GM12878 (cell line): ENCODE measurements at regions not wholly inside any gene's neighbourhood (a gene's known extent, or its start where the extent isn't known, plus 50 kb on each side); places are given as distances from the start of the nearest gene placed in this dataset.

ENCODE experiments used
- ATAC-seq: fragments of 200-7000 bp; cut with Tn5 transposase; 3 replicates; pipeline ENCODE4 v1.9.1; 2020; ENCODE audit warnings: mild to moderate bottlenecking, moderate library complexity
- BruUV-seq: library from RNA; stranded (reverse); fragments of 400-500 nt; replicated peaks from 2 replicates; lab custom pipeline; 2021; lab: Mats Ljungman, UMichigan
- CTCF ChIA-PET: fragments of 300-600 bp; sonication (Branson Sonifier 250); formaldehyde crosslinking; extraction: SDS; loops from one replicate; lab custom pipeline; 2021; ENCODE audit warnings: inconsistent platforms; lab: Yijun Ruan, JAX
- POLR2A ChIA-PET: fragments of 350-600 bp; formaldehyde crosslinking; extraction: SDS; loops from one replicate; lab custom pipeline; 2021; ENCODE audit warnings: inconsistent platforms; lab: Charles Lee
- RAD21 ChIA-PET: fragments of 300-600 bp; sonication (Branson Sonifier 250); formaldehyde crosslinking; loops from one replicate; lab custom pipeline; 2023; ENCODE audit warnings: antibody characterized with exemption; ENCODE audit not compliant: unreplicated experiment; lab: Charles Lee
- SMC1A ChIA-PET: fragments of 300-600 bp; sonication (Branson Sonifier 250); formaldehyde crosslinking; loops from one replicate; lab custom pipeline; 2023; ENCODE audit not compliant: unreplicated experiment, uncharacterized antibody; lab: Charles Lee
- DNase-seq: peaks from one replicate; pipeline ENCODE4 v3.0.0-alpha.2; 2011; ENCODE audit warnings: low read depth, low spot score
- FAIRE-seq: peaks from 3 replicates; lab custom pipeline; 2011; peaks lifted over from hg19 to GRCh38; lab: Jason Lieb, UNC
- H2AFZ ChIP-seq: 2 replicates; pipeline ENCODE4 v1.6.0; 2011; ENCODE audit warnings: low read depth, low read length, control low read depth; ENCODE audit not compliant: control insufficient read depth
- H3K27ac ChIP-seq: 2 replicates; pipeline ENCODE4 v1.5.1; 2011; ENCODE audit warnings: control low read depth; ENCODE audit not compliant: control insufficient read depth, insufficient read depth
- H3K27me3 ChIP-seq, 2 experiments: replicated peaks in 1 of 2; 2 replicates each; pipeline versions ENCODE4 v1.6.0 to v1.6.1; 2011; ENCODE audit warnings: low read length in 1 of 2; ENCODE audit not compliant: control insufficient read depth in 2 of 2, insufficient read depth in 2 of 2
- H3K36me3 ChIP-seq, 2 experiments: 2 replicates each; pipeline ENCODE4 v1.5.1; 2011; ENCODE audit warnings: low read length in 1 of 2; ENCODE audit not compliant: control insufficient read depth in 2 of 2, insufficient read depth in 2 of 2
- H3K4me1 ChIP-seq: 2 replicates; pipeline ENCODE4 v1.6.1; 2011; ENCODE audit warnings: mild to moderate bottlenecking, low read length, moderate library complexity, mixed read lengths; ENCODE audit not compliant: control insufficient read depth, insufficient read depth
- H3K4me2 ChIP-seq: 2 replicates; pipeline ENCODE4 v1.6.0; 2011; ENCODE audit warnings: control low read depth; ENCODE audit not compliant: control insufficient read depth, insufficient read depth
- H3K4me3 ChIP-seq: fragments of 200-600 bp; sonication (generic); 2 replicates; pipeline ENCODE4 v1.5.1; 2016
- H3K79me2 ChIP-seq: 2 replicates; pipeline ENCODE4 v1.6.0; 2011; ENCODE audit warnings: low read length; ENCODE audit not compliant: control insufficient read depth, insufficient read depth
- H3K9ac ChIP-seq: 2 replicates; pipeline ENCODE4 v1.8.0; 2011; ENCODE audit warnings: low read length, control low read depth, mixed read lengths; ENCODE audit not compliant: control insufficient read depth, insufficient read depth
- H3K9me3 ChIP-seq: replicated peaks from 3 replicates; pipeline ENCODE4 v1.5.1; 2011; ENCODE audit warnings: mild to moderate bottlenecking, low read length; ENCODE audit not compliant: control insufficient read depth, insufficient read depth
- H4K20me1 ChIP-seq: 2 replicates; pipeline ENCODE4 v1.6.0; 2011; ENCODE audit not compliant: control insufficient read depth, insufficient read depth
- ASH2L ChIP-seq: fragments of 300-600, 200-600 bp; sonication (generic); IDR thresholded peaks from 2 replicates; pipeline ENCODE4 v1.6.1; 2017; ENCODE audit warnings: low read depth, mild to moderate bottlenecking, borderline replicate concordance
- BRCA1 ChIP-seq: IDR thresholded peaks from 2 replicates; pipeline ENCODE4 v1.6.1; 2011; ENCODE audit warnings: low read depth, low read length, improper control_type of control experiment
- CHD2 ChIP-seq: IDR thresholded peaks from 2 replicates; pipeline ENCODE4 v1.6.1; 2011; ENCODE audit warnings: low read depth, low read length, improper control_type of control experiment, borderline replicate concordance
- CHD4 ChIP-seq: fragments of 200-600 bp; sonication (generic); IDR thresholded peaks from 2 replicates; pipeline ENCODE4 v1.6.1; 2016; ENCODE audit warnings: mild to moderate bottlenecking
- HDAC2 ChIP-seq: fragments of 200-600 bp; sonication (generic); IDR thresholded peaks from 2 replicates; pipeline ENCODE4 v1.6.1; 2017
- IRF4 ChIP-seq: IDR thresholded peaks from 2 replicates; pipeline ENCODE4 v1.6.1; 2011; ENCODE audit warnings: low read depth, low read length
- MEF2A ChIP-seq: IDR thresholded peaks from 2 replicates; pipeline ENCODE4 v1.6.1; 2011; ENCODE audit warnings: low read depth, mild to moderate bottlenecking, low read length, moderate library complexity; ENCODE audit not compliant: insufficient read depth
- MTA3 ChIP-seq: IDR thresholded peaks from 2 replicates; pipeline ENCODE4 v1.6.1; 2012; ENCODE audit warnings: low read length, inconsistent platforms, borderline replicate concordance
- RAD21 ChIP-seq: IDR thresholded peaks from 2 replicates; pipeline ENCODE4 v1.6.1; 2011; ENCODE audit warnings: mild to moderate bottlenecking, low read depth, low read length, moderate library complexity; ENCODE audit not compliant: insufficient read depth
- RB1 ChIP-seq: fragments of 450-650 bp; formaldehyde crosslinking; IDR thresholded peaks from 2 replicates; pipeline ENCODE4 v1.6.1; 2017; ENCODE audit warnings: mild to moderate bottlenecking, borderline replicate concordance
- SUZ12 ChIP-seq: fragments of 200-600 bp; sonication (generic); IDR thresholded peaks from one replicate; pipeline ENCODE4 v1.6.1; 2018; ENCODE audit warnings: antibody characterized with exemption, mild to moderate bottlenecking; ENCODE audit not compliant: unreplicated experiment
- ZSCAN29 ChIP-seq: fragments of 450-650 bp; IDR thresholded peaks from 2 replicates; pipeline ENCODE4 v1.6.1; 2017; ENCODE audit warnings: mild to moderate bottlenecking, moderate library complexity
- WGBS: methylation state at CpG from one replicate; pipeline ENCODE4 v1.1.6; 2016; ENCODE audit warnings: low lambda C conversion rate; ENCODE audit not compliant: insufficient replicate concordance, insufficient coverage; ENCODE audit errors: missing lambda C conversion rate; 5-methylcytosine and 5-hydroxymethylcytosine counted together
- in situ Hi-C: fragments of 300-500 bp; cut with MboI; formaldehyde crosslinking; loops from 9 replicates; pipeline ENCODE4 v1.14.3; 2018; ENCODE audit warnings: mixed read lengths
- intact Hi-C: fragments of 100-400 bp; cut with micrococcal nuclease; formaldehyde crosslinking; loops from one replicate; pipeline ENCODE4 v1.14.2; 2022; ENCODE audit not compliant: unreplicated experiment
- TF ChIP-seq, protein P1 (sequence below): fragments of 450-650 bp; IDR thresholded peaks from 2 replicates; pipeline ENCODE4 v1.6.1; 2017; ENCODE audit warnings: mild to moderate bottlenecking
- TF ChIP-seq, protein P2 (sequence below): fragments of 450-650 bp; IDR thresholded peaks from 2 replicates; pipeline ENCODE4 v1.6.1; 2017; ENCODE audit warnings: antibody characterized with exemption, mild to moderate bottlenecking, moderate library complexity

DNA sequence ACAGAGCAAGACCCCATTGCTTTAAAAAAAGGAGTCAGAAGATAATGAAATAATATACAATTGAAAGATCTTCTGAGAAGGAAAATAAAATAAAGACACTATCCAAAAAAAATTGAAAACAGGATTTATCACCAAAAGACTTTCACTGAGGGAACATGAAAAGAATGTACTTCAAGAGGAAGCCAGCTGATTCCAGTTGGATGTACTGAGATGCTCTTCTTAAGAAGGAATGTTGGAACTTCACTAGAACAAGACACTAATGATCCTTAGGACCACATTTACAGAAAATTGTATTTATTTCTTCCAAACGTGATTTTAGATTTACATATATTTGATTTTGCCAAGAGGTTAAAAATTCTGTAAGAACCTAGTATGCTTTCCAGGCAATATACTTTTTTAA, 65.6 kb upstream of the CNOT2 start:
- no peak overlapping the region for H2AFZ ChIP-seq
- 55% methylated on average over 1 of the region's 1 CpG for WGBS
- TF ChIP-seq, protein P1, sequence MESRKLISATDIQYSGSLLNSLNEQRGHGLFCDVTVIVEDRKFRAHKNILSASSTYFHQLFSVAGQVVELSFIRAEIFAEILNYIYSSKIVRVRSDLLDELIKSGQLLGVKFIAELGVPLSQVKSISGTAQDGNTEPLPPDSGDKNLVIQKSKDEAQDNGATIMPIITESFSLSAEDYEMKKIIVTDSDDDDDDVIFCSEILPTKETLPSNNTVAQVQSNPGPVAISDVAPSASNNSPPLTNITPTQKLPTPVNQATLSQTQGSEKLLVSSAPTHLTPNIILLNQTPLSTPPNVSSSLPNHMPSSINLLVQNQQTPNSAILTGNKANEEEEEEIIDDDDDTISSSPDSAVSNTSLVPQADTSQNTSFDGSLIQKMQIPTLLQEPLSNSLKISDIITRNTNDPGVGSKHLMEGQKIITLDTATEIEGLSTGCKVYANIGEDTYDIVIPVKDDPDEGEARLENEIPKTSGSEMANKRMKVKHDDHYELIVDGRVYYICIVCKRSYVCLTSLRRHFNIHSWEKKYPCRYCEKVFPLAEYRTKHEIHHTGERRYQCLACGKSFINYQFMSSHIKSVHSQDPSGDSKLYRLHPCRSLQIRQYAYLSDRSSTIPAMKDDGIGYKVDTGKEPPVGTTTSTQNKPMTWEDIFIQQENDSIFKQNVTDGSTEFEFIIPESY = no peak
- no peak for TF ChIP-seq HDAC2
- no peak for TF ChIP-seq MTA3
- no peak for TF ChIP-seq RAD21
- no peak for TF ChIP-seq CHD2
- TF ChIP-seq SUZ12 = no peak
- TF ChIP-seq IRF4 = no peak
- TF ChIP-seq MEF2A = no peak
- TF ChIP-seq CHD4 = no peak
- TF ChIP-seq ASH2L = no peak
- TF ChIP-seq RB1 = no peak
- TF ChIP-seq, protein P2, sequence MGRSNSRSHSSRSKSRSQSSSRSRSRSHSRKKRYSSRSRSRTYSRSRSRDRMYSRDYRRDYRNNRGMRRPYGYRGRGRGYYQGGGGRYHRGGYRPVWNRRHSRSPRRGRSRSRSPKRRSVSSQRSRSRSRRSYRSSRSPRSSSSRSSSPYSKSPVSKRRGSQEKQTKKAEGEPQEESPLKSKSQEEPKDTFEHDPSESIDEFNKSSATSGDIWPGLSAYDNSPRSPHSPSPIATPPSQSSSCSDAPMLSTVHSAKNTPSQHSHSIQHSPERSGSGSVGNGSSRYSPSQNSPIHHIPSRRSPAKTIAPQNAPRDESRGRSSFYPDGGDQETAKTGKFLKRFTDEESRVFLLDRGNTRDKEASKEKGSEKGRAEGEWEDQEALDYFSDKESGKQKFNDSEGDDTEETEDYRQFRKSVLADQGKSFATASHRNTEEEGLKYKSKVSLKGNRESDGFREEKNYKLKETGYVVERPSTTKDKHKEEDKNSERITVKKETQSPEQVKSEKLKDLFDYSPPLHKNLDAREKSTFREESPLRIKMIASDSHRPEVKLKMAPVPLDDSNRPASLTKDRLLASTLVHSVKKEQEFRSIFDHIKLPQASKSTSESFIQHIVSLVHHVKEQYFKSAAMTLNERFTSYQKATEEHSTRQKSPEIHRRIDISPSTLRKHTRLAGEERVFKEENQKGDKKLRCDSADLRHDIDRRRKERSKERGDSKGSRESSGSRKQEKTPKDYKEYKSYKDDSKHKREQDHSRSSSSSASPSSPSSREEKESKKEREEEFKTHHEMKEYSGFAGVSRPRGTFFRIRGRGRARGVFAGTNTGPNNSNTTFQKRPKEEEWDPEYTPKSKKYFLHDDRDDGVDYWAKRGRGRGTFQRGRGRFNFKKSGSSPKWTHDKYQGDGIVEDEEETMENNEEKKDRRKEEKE = no peak
- TF ChIP-seq BRCA1 = no peak
- no peak for TF ChIP-seq ZSCAN29
- TF ChIP-seq, all 136 proteins: peak for 0
- Histone ChIP-seq H3K4me1 (no peaks in the 10 kb centered on the region), H3K79me2 (no peaks in the 10 kb centered on the region), H3K4me3 (no peak overlapping the region), H3K9me3 (no peaks in the 10 kb centered on the region), H4K20me1 (no peaks in the 10 kb centered on the region), H3K9ac (no peak overlapping the region), H3K27me3 (no peaks in the 10 kb centered on the region), H3K27ac (no peak overlapping the region), H3K36me3 (no peaks in the 10 kb centered on the region), H3K4me2 (no peak overlapping the region)
- POLR2A ChIA-PET = no interaction called here
- in situ Hi-C loops (no loop called here), intact Hi-C loops (no loop called here)
- SMC1A ChIA-PET = interaction anchor here (0.7 kb wide), 1 partner anchor 22 kb away, joined by 3 read pairs; no protein-coding TSS in a partner anchor
- FAIRE-seq (no peak), ATAC-seq (no peak), DNase-seq (no peak)
- BruUV-seq = no TSS peak
- CTCF ChIA-PET = interaction anchor here (0.9 kb wide), 1 partner anchor 18 kb away, joined by 3 read pairs; no protein-coding TSS in a partner anchor
- RAD21 ChIA-PET = no interaction called here
